ENCODE measurements at regions not wholly inside any gene's neighbourhood (a gene's known extent, or its start where the extent isn't known, plus 50 kb on each side); places are given as distances from the start of the nearest gene placed in this dataset.

GRCh38 chr11:57871231-57871630 lies 109.6 kb downstream of the CTNND1 start:
- H3K4me2 ChIP-seq (ENCODE audit: low read length), result no peak overlapping the region
- BruUV-seq (replicated peaks), result no TSS peak
- no peaks in the 10 kb centered on the region for H3K79me2 ChIP-seq (ENCODE audit: insufficient read depth, low read depth, low read length)
- H2AFZ ChIP-seq (ENCODE audit: low read length), result no peak overlapping the region
- no peaks in the 10 kb centered on the region for H3K36me3 ChIP-seq (ENCODE audit: insufficient read depth, low read length)
- no peak for TF ChIP-seq EZH2phosphoT487 (IDR thresholded peaks at IDR 0.05; ENCODE audit: borderline replicate concordance, low read depth, low read length)
- TF ChIP-seq, protein P1, sequence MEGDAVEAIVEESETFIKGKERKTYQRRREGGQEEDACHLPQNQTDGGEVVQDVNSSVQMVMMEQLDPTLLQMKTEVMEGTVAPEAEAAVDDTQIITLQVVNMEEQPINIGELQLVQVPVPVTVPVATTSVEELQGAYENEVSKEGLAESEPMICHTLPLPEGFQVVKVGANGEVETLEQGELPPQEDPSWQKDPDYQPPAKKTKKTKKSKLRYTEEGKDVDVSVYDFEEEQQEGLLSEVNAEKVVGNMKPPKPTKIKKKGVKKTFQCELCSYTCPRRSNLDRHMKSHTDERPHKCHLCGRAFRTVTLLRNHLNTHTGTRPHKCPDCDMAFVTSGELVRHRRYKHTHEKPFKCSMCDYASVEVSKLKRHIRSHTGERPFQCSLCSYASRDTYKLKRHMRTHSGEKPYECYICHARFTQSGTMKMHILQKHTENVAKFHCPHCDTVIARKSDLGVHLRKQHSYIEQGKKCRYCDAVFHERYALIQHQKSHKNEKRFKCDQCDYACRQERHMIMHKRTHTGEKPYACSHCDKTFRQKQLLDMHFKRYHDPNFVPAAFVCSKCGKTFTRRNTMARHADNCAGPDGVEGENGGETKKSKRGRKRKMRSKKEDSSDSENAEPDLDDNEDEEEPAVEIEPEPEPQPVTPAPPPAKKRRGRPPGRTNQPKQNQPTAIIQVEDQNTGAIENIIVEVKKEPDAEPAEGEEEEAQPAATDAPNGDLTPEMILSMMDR (conservative IDR thresholded peaks at IDR 0.05; ENCODE audit: low read length), result no peak
- H3K9me3 ChIP-seq (ENCODE audit: low read length), result no peaks in the 10 kb centered on the region
- no peaks in the 10 kb centered on the region for H3K9me2 ChIP-seq (ENCODE audit: insufficient read depth, low read length)
- no peaks in the 10 kb centered on the region for H3K4me1 ChIP-seq (ENCODE audit: insufficient read depth, low read length, poor library complexity, severe bottlenecking)
- ChIA-PET POLR2A (no interaction called here), CTCF (ENCODE audit: unreplicated experiment) (no interaction called here)
- no peaks in the 10 kb centered on the region for H4K20me1 ChIP-seq (ENCODE audit: insufficient read depth, low read length)
- no peak overlapping the region for H3K27ac ChIP-seq (ENCODE audit: low read depth, low read length, poor library complexity, severe bottlenecking)
- no peak overlapping the region for H3K4me3 ChIP-seq (ENCODE audit: low read depth, low read length, poor library complexity, severe bottlenecking)
- intact Hi-C loops (cut with micrococcal nuclease; ENCODE audit: unreplicated experiment), result no loop called here
- DNase-seq (ENCODE audit: low spot score), result no peak

- Histone ChIP-seq H3K36me3 (ENCODE audit: insufficient read depth, low read length) (no peaks in the 10 kb centered on the region), H4K20me1 (ENCODE audit: insufficient read depth, low read length) (no peaks in the 10 kb centered on the region), H3K9me3 (ENCODE audit: low read length) (no peaks in the 10 kb centered on the region), H3K9me2 (ENCODE audit: insufficient read depth, low read length) (no peaks in the 10 kb centered on the region), H3K79me2 (ENCODE audit: insufficient read depth, low read depth, low read length) (no peaks in the 10 kb centered on the region), H3K4me3 (ENCODE audit: low read depth, low read length, poor library complexity, severe bottlenecking) (no peak overlapping the region), H3K4me1 (ENCODE audit: insufficient read depth, low read length, poor library complexity, severe bottlenecking) (no peaks in the 10 kb centered on the region), H3K27ac (ENCODE audit: low read depth, low read length, poor library complexity, severe bottlenecking) (no peak overlapping the region), H2AFZ (ENCODE audit: low read length) (no peak overlapping the region), H3K4me2 (ENCODE audit: low read length) (no peak overlapping the region)
- POLR2A ChIA-PET, result no interaction called here
- no peak for TF ChIP-seq EZH2phosphoT487 (IDR thresholded peaks at IDR 0.05; ENCODE audit: borderline replicate concordance, low read depth, low read length)
- TF ChIP-seq, protein P1 (conservative IDR thresholded peaks at IDR 0.05; ENCODE audit: low read length), result no peak
- no TSS peak for BruUV-seq (replicated peaks)
- CTCF ChIA-PET (ENCODE audit: unreplicated experiment), result no interaction called here
- intact Hi-C loops (cut with micrococcal nuclease; ENCODE audit: unreplicated experiment), result no loop called here
- no peak for DNase-seq (ENCODE audit: low spot score)
Observed at GRCh38 chr11:57873196-57873911, 111.8 kb downstream of the CTNND1 start.

DNA sequence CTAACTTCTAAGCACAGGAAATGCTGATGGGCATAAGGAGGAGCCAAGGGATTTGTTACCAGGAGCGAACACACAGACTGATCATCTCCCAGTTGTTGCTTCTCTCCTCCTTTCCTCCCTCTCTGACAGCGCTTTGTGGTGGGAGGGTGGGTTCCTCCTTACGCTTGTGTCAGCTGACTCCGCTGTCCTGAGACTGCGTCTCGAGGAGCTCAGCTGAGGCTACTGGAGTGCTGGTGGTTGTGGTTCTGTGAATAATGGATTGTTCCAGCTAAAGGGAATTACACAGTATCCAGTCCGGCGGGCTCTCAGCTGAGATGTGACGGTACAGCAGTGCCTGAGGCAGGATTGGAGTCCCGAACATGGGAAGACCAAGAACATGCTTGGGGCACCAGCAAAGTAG lies 113.4 kb downstream of the CTNND1 start:
- no peaks in the 10 kb centered on the region for H4K20me1 ChIP-seq (ENCODE audit: insufficient read depth, low read length)
- POLR2A ChIA-PET, result no interaction called here
- TF ChIP-seq EZH2phosphoT487 (IDR thresholded peaks at IDR 0.05; ENCODE audit: borderline replicate concordance, low read depth, low read length), result no peak
- TF ChIP-seq, protein P1 (conservative IDR thresholded peaks at IDR 0.05; ENCODE audit: low read length), result no peak
- no peak overlapping the region for H2AFZ ChIP-seq (ENCODE audit: low read length)
- H3K79me2 ChIP-seq (ENCODE audit: insufficient read depth, low read depth, low read length), result no peaks in the 10 kb centered on the region
- no peaks in the 10 kb centered on the region for H3K9me2 ChIP-seq (ENCODE audit: insufficient read depth, low read length)
- H3K4me3 ChIP-seq (ENCODE audit: low read depth, low read length, poor library complexity, severe bottlenecking), result no peak overlapping the region
- no peaks in the 10 kb centered on the region for H3K4me1 ChIP-seq (ENCODE audit: insufficient read depth, low read length, poor library complexity, severe bottlenecking)
- intact Hi-C loops (cut with micrococcal nuclease; ENCODE audit: unreplicated experiment), result no loop called here
- no peak overlapping the region for H3K4me2 ChIP-seq (ENCODE audit: low read length)
- H3K27ac ChIP-seq (ENCODE audit: low read depth, low read length, poor library complexity, severe bottlenecking), result no peak overlapping the region
- CTCF ChIA-PET (ENCODE audit: unreplicated experiment), result no interaction called here
- no peaks in the 10 kb centered on the region for H3K9me3 ChIP-seq (ENCODE audit: low read length)
- no peak for DNase-seq (ENCODE audit: low spot score)
- no peaks in the 10 kb centered on the region for H3K36me3 ChIP-seq (ENCODE audit: insufficient read depth, low read length)
- BruUV-seq (replicated peaks), result no TSS peak

Measured in OCI-LY7 (cell line).